HEK293T (cell line): ENCODE measurements at regions not wholly inside any gene's neighbourhood (a gene's known extent, or its start where the extent isn't known, plus 50 kb on each side); places are given as distances from the start of the nearest gene placed in this dataset.

Experiments
- ARNT ChIP-seq: fragments of 450-650 bp; IDR thresholded peaks from 2 replicates; pipeline ENCODE4 v1.6.1; 2017; ENCODE audit warnings: mild to moderate bottlenecking
- FOXK2 ChIP-seq: fragments of 450-650 bp; IDR thresholded peaks from 2 replicates; pipeline ENCODE4 v1.6.1; 2016; ENCODE audit warnings: mild to moderate bottlenecking
- FOXM1 ChIP-seq: fragments of 450-650 bp; IDR thresholded peaks from 2 replicates; pipeline ENCODE4 v1.6.1; 2017; ENCODE audit warnings: mild to moderate bottlenecking, borderline replicate concordance
- HDGF ChIP-seq: fragments of 450-650 bp; IDR thresholded peaks from 2 replicates; pipeline ENCODE4 v1.6.1; 2017; ENCODE audit warnings: antibody characterized with exemption, borderline replicate concordance
- PKNOX1 ChIP-seq: fragments of 450-650 bp; IDR thresholded peaks from 2 replicates; pipeline ENCODE4 v1.6.1; 2016
- SP1 ChIP-seq: fragments of 450-650 bp; IDR thresholded peaks from 2 replicates; pipeline ENCODE4 v1.6.1; 2017
- SUZ12 ChIP-seq: fragments of 450-650 bp; IDR thresholded peaks from 2 replicates; pipeline ENCODE4 v1.6.1; 2016; ENCODE audit warnings: mild to moderate bottlenecking
- TARDBP ChIP-seq: fragments of 450-650 bp; IDR thresholded peaks from 2 replicates; pipeline ENCODE4 v1.6.1; 2016

- TF ChIP-seq FOXK2 (no peak), ARNT (no peak), SUZ12 (no peak), PKNOX1 (no peak), FOXM1 (no peak), SP1 (no peak), TARDBP (no peak), HDGF (no peak)
These were observed 573.8 kb upstream of the NDST4 start for GRCh38 chr4:115687052-115687755.
